GM19035 (cell line): ENCODE measurements at regions not wholly inside any gene's neighbourhood (a gene's known extent, or its start where the extent isn't known, plus 50 kb on each side); places are given as distances from the start of the nearest gene placed in this dataset.

Experiments
- ATAC-seq: cut with Tn5 transposase; IDR thresholded peaks from one replicate; pipeline ENCODE4 v1.9.1; 2021; ENCODE audit not compliant: unreplicated experiment

- ATAC-seq: no peak
Measured at GRCh38 chr1:82555501-82555900, 754.8 kb downstream of the ADGRL2 start.

- no peak for ATAC-seq
Measured at GRCh38 chr1:82549841-82550240, 749.1 kb downstream of the ADGRL2 start.

- no peak for ATAC-seq
Measured at GRCh38 chr1:82542766-82543165, 742.0 kb downstream of the ADGRL2 start.

- ATAC-seq: no peak
Measured at GRCh38 chr1:82542141-82542540, 741.4 kb downstream of the ADGRL2 start.

GRCh38 chr1:82540006-82540405, 739.3 kb downstream of the ADGRL2 start:
- no peak for ATAC-seq

GRCh38 chr1:82538876-82539275, 738.1 kb downstream of the ADGRL2 start:
- ATAC-seq: no peak

- ATAC-seq: no peak
Measured at GRCh38 chr1:82534996-82535395, 734.3 kb downstream of the ADGRL2 start.

- no peak for ATAC-seq
Measured at GRCh38 chr1:82525378-82525777, 724.6 kb downstream of the ADGRL2 start.

- no peak for ATAC-seq
Measured at GRCh38 chr1:82520611-82521010, 719.9 kb downstream of the ADGRL2 start.

- ATAC-seq: no peak
Measured at GRCh38 chr1:82517586-82517985, 716.9 kb downstream of the ADGRL2 start.

- ATAC-seq: no peak
Measured at GRCh38 chr1:82515650-82516049, 714.9 kb downstream of the ADGRL2 start.

- ATAC-seq: no peak
Measured at GRCh38 chr1:82511441-82511840, 710.7 kb downstream of the ADGRL2 start.

- ATAC-seq: no peak
Measured at GRCh38 chr1:82510431-82510830, 709.7 kb downstream of the ADGRL2 start.

- no peak for ATAC-seq
Measured at GRCh38 chr1:82507011-82507410, 706.3 kb downstream of the ADGRL2 start.

GRCh38 chr1:82503822-82504221, 703.1 kb downstream of the ADGRL2 start:
- ATAC-seq: no peak

GRCh38 chr1:82499022-82499421, 698.3 kb downstream of the ADGRL2 start:
- no peak for ATAC-seq

GRCh38 chr1:82494117-82494516, 693.4 kb downstream of the ADGRL2 start:
- ATAC-seq: no peak

GRCh38 chr1:82492159-82492558, 691.4 kb downstream of the ADGRL2 start:
- ATAC-seq: no peak

- ATAC-seq: no peak
Measured at GRCh38 chr1:82491301-82492048, 690.7 kb downstream of the ADGRL2 start.

GRCh38 chr1:82487778-82488177, 687.0 kb downstream of the ADGRL2 start:
- no peak for ATAC-seq

GRCh38 chr1:82486969-82487368, 686.2 kb downstream of the ADGRL2 start:
- no peak for ATAC-seq

- ATAC-seq: no peak
Measured at GRCh38 chr1:82486468-82486867, 685.7 kb downstream of the ADGRL2 start.
